Dermis microvascular lymphatic vessel endothelial cell (primary cell): ENCODE measurements at regions not wholly inside any gene's neighbourhood (a gene's known extent, or its start where the extent isn't known, plus 50 kb on each side); places are given as distances from the start of the nearest gene placed in this dataset.
A peak's percentile ranks its signal among the peaks of the same experiment; 100 is the strongest.
"Not testable (repeated sequence)": the region's sequence is repeated elsewhere in the genome, so short reads cannot be mapped to it uniquely, and the experiment has no call there.

Source experiments
- DNase-seq, 2 donors: peaks; one replicate each; pipeline versions ENCODE4 v3.0.0 to v3.0.0-alpha.2; 2010; ENCODE audit warnings: low read depth in 2 of 2

DNA sequence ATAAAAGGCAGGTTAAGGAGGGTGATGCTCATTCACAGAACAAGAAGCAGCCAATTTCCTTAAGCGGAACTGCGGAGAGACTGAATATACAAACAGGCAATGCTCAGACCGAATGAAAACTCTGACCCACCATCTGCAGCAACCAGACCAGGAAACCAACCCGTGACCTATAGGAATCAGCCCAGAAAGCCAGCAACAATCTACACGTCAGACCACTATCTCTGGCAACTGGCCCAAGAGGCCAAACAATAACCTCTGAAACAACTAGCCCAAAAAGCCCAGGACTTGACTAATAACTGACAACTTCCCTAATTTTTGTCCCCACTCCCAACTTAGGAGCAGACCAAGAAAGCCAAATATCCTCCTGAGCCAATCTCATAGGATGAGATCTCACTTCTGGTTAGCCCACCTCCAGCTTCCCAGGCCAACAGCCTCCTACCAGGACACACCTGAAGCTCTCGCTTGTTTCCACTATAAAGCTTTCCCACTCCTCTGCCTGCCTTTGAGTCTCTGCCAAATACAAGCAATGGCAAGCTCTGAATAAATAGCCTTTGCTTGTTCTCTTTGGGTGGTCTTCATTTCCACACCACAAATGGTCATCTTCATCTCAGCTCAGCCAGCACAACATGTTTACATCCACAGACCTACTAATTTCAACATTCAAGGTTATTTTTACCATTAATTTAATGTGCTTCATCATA, 168.5 kb downstream of the HSD17B3 start:
- peak in 1 of 2 donors; percentile 41 for DNase-seq

GRCh38 chr9:96131825-96132224, 170.2 kb downstream of the HSD17B3 start:
- no peak for DNase-seq

- no peak for DNase-seq
These were observed 171.0 kb downstream of the HSD17B3 start for GRCh38 chr9:96130970-96131369.

DNA sequence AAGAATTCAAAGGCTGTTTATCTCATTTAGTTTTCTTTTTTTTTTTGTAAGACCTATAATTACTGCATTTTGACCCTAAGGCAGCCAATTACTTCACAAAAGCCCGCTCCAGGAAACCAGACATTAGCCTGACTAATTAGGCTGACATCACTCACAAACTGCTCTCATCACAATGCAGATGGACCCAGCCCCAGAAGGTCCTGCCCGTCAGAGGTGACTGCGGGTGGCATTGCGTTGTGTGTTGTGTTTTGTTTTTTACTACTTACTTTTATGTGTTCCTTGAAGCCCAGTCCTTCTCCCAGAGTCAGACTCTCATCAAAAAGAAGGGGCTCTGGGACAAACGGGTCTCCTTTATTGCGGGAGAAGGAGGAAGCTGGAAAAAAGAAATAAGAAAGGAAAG, 172.2 kb downstream of the HSD17B3 start:
- DNase-seq: peak in 1 of 2 donors; percentile 51

- no peak for DNase-seq
These were observed 173.1 kb downstream of the HSD17B3 start for GRCh38 chr9:96128880-96129279.

DNA sequence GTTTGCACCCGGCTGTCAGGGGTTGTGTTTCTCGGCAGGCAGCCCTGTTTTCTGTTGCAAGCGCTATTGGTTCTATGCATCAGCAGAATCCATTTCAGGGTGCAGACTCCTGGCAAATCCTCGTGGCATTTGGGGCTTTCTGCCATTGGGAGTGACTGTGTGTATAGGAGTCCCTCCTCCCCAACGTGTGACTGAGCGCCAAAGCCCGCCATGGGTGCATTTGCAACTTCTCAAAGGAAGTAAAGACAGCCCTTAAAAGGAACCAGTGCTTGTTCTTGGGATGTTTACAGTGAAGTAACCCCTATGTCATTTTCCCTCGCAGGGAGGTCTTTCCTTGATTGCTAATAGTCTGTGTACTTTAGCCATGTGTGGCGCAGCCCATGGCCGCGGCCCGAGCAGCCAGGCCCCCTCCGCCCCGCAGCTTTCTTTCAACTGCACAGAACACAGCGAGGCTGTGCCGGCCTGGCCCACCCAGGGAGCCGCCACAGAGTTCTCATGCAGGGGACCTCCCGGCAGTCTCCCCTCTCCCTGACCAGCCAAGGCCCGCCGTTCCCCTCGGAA, 175.6 kb downstream of the HSD17B3 start:
- no peak for DNase-seq

GRCh38 chr9:96125624-96126023, 176.4 kb downstream of the HSD17B3 start:
- no peak for DNase-seq

GRCh38 chr9:96122751-96123150, 179.2 kb downstream of the HSD17B3 start:
- DNase-seq: no peak

DNA sequence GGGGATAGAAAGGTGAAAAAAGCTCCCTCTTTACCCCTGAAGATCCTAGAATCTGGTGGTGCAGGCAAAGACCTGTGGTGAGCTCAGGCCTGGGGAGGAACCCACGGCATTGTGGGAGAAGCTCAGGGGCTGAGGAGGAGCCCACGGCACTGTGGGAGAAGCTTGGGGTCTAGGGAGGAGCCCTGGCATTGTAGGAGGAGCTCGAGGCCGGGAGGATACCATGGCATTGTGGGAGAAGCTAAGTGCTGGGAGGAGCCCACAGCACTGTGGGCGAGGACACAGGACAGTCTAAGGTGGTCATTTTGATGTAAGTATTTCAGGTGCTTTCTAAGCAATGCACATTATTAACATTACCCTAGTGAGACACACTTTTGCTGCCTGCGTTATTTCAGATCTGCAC, 179.7 kb downstream of the HSD17B3 start:
- no peak for DNase-seq

DNA sequence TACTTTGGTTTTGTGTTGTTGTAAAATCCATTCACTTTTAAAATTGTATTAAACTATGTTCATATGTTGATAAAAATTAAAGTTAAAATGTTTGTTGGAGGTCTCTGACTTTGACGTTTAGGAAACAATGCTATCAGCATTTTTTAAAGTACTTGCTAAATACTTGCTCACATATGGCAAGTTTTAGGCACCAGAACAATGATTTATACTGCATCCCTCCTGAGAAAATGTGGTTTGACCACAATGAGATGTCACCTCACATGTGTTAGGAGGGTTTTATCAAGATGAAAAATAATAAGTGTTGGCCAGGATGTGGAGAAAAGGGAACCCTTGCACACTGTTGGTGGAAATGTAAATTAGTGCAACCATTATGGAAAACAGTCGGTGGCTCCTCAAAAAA, 180.8 kb downstream of the HSD17B3 start:
- no peak for DNase-seq

- no peak for DNase-seq
These were observed 184.4 kb downstream of the HSD17B3 start for GRCh38 chr9:96117398-96118080.

- DNase-seq: no peak
These were observed 185.5 kb downstream of the HSD17B3 start for GRCh38 chr9:96116275-96117064.

DNA sequence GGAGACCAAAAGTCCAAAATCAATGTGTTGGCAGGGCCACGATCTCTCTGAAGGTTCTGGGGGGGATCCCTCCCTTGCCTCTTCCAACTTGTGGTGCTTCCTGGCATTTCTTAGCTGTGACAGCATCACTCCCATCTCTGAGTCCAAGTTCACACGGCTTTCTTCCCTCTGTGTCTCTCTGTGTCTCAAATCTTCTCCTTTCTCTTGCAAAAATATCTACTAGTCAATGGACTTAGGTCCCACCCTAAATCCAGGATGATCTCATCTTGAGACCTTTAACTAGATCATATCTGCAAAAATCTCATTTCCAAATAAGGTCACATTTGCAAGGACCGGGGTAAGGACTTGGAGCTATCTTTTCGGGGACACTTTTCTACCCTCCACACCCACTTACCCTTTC, 186.1 kb downstream of the HSD17B3 start:
- DNase-seq: no peak

GRCh38 chr9:96113032-96113431, 188.9 kb downstream of the HSD17B3 start:
- DNase-seq: no peak

DNA sequence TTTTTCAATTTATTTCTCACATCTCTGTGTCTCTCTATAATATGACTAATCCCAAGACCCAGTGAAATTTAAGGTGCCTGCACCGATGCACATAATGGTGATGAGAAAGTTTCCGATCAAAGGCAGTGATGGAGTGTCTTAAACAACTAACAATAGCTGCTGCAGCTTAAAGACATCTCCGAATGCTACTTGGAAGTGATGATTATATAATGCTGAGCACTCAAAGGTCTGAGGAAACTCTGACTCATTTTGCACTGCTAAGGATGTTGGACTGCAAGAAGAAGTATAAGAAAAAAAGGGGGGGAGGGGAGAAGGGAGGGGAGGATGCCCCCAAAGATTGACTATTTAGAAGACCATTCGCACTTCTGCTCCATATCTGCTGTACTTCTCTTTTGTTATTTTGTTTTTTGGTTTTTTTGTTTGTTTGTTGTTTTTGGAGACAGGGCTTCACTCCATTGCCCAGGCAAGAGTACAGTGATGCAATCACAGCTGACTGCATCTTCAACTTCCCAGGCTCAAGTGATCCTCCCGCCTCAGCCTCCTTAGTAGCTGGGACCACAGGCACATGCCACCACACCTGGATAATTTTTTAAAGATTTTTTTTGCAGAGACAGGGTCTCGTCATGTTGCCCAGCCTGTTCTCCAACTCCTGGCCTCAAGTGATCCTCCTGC, 192.2 kb downstream of the HSD17B3 start:
- no peak for DNase-seq

DNA sequence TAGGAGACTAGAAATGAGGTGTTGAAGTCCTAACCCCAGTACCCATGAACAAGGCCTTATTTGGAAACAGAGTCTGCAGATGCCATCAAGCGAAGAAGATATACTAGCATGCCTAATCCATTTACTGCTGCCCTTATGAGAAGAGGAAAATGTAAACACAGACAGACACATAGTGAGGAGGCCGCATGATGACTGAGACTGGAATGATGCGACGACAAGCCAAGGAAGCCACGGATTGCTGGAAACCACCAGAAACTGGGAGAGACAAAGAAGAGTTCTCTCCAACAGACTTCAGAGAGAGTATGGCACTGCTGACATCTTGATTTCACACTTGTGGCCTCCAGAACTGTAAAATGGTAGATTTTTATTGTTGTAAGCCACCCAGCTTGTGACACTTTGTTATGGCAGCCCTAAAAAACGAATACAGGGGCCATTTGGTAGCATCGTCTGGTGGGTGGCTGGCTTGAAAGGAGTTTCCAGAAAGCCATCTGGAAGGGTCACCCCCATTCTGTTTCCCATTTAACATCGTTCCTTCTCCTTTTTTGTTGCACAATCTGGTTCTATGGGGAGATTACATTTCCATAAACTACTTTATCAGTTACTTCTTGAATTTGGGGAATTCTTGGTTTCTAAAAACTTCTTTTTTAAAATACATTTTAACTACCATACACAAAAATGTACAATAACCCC, 193.1 kb downstream of the HSD17B3 start:
- DNase-seq: no peak

DNA sequence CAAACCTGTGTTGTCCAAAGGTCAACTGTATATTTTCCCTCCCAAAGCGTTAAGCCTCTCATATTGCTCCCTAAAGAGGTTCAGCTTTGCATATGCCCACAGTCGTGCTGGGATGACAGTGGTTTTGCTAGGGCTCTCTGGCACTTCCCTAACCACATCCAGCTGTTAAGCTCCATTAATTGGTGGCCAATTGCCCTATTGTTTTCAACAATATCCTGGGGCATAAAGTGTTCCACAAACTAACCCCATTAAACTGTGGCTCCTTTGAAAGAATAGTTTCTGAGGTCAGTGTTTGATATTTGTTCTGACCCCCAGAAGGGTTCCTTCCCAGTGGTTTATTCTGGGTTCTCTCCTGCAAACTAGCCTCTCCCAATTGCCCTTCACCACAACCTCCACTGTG, 194.5 kb downstream of the HSD17B3 start:
- DNase-seq: no peak

DNA sequence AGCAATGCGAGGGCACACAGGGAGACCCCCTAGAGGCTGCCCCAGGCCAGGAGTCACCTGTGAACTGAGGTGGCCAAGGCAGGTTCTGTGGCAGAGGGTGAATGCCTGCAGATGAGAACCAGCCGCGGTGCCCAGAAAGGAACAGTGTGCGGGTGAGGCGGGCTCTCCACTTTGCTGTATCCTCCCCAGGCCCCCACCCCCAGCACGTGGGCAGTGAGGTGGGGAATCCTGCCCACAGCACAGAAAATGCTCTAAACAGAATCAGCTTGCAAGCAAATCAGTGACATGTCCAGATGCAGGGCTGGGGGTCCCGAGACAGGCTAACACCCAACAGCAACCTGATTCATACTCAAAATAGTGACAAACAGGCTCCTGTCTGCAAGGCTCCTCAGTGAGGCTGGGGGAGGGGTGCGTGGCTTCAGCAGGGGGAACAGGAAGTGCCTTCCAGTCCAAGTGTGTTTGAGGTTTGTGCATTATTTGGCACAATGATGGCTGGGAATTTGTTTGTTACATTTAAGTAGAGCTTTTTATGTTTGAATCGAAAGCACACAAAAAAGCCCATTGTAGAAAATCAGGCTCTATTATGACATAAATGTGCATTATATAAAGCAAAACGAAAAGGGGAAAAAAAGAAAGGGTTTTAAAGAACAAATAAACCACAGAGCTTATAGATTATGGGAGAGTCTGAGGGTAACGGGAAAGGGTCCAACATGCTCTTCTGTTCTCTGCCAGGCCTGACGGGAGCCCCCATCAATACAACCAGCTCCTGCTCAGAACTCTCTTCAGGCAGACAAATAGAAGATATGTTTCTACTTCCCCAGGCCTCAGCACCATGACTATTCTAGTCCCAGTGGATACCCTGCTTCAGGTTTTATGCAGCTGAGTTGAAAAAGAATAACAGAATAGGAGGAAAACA, 201.3 kb downstream of the HSD17B3 start:
- DNase-seq: no peak

GRCh38 chr9:96090630-96091029, 211.3 kb downstream of the HSD17B3 start:
- not testable (repeated sequence) for DNase-seq
